ENCODE measurements at regions not wholly inside any gene's neighbourhood (a gene's known extent, or its start where the extent isn't known, plus 50 kb on each side); places are given as distances from the start of the nearest gene placed in this dataset.

GRCh38 chr11:13090228-13090708 is 81.2 kb downstream of the RASSF10 start:
- H4K20me1 ChIP-seq (replicated peaks; ENCODE audit: control insufficient read depth, insufficient read depth, low read length): no peaks in the 10 kb centered on the region
- ChIA-PET CTCF (ENCODE audit: low intra/inter-chr PET ratio) (no interaction called here), POLR2A (interaction anchor here (0.6 to 1.1 kb wide), 4 partner anchors 11 to 29 kb away, joined by 3 to 13 read pairs (median 6); no protein-coding TSS in a partner anchor)
- H3K9me3 ChIP-seq (replicated peaks; ENCODE audit: control insufficient read depth, insufficient read depth, low read depth, low read length): peaks cover 13% of the 10 kb centered on the region; the same call in 1 of the 2 replicates
- 0% methylated on average over 2 of the region's 2 CpGs for WGBS (ENCODE audit: insufficient coverage, low coverage, missing lambda C conversion rate)
- no peaks in the 10 kb centered on the region for H3K9me1 ChIP-seq (ENCODE audit: control insufficient read depth, insufficient read depth, low read length)
- H3K27me3 ChIP-seq (ENCODE audit: control insufficient read depth in 2 of 2, insufficient read depth in 2 of 2, low read length in 2 of 2): no peaks in the 10 kb centered on the region
- no TSS peak for BruUV-seq (replicated peaks)
- peaks cover 4 to 18% of the 10 kb centered on the region in 2 experiments; a peak in 3 of 5 replicates for H3K4me1 ChIP-seq (replicated peaks in 1 of 2; ENCODE audit: control insufficient read depth in 2 of 2, insufficient read depth in 2 of 2, low read length in 2 of 2)
- H3K36me3 ChIP-seq (ENCODE audit: control insufficient read depth, insufficient read depth, low read length): 0 out of 3 replicates have a peak, but pooled peaks cover 3% of the 10 kb centered on the region
- intact Hi-C loops (cut with micrococcal nuclease): loop anchor here (1.0 kb wide), 1 partner anchor 15 kb away; no protein-coding TSS in a partner anchor
- FAIRE-seq: peak; percentile 97
- peak overlapping the region; percentile 29 to 50; a peak in 2 of 4 replicates for H3K9ac ChIP-seq (ENCODE audit: insufficient read depth in 1 of 2, low read depth in 2 of 2, low read length in 2 of 2)
- no peak overlapping the region for H3K4me3 ChIP-seq
- in situ Hi-C loops (cut with MboI): no loop called here
- peak overlapping the region; percentile 68 for H3K27ac ChIP-seq (ENCODE audit: extremely low read depth, low read depth, low read length)
- H2AFZ ChIP-seq (ENCODE audit: low read depth, low read length): peak overlapping the region; percentile 85
- H3K79me2 ChIP-seq (ENCODE audit: control insufficient read depth, insufficient read depth, low read length): no peaks in the 10 kb centered on the region
- DNase-seq (ENCODE audit: extremely low read depth in 1 of 4, low spot score in 3 of 4): peak; percentile 56 to 94 (median 72)
- peak overlapping the region; percentile 81 for H3K4me2 ChIP-seq (ENCODE audit: insufficient read depth, low read length)
- peak; percentile 98 for ATAC-seq
- TF ChIP-seq LEF1 (IDR thresholded peaks at IDR 0.05) (peak; percentile 75; the same call in 1 of the 2 replicates), TRIM24 (IDR thresholded peaks at IDR 0.05) (peak; percentile 66 to 74), PRDM10 (IDR thresholded peaks at IDR 0.05; ENCODE audit: partially characterized antibody) (peak; percentile 64), ATF1 (CRISPR knock-in tag; IDR thresholded peaks at IDR 0.05) (no peak), ATF1 (tag; IDR thresholded peaks at IDR 0.05) (peak; percentile 41; the same call in 1 of the 2 replicates), NCOR1 (IDR thresholded peaks at IDR 0.05) (peak; percentile 81), ZSCAN29 (IDR thresholded peaks at IDR 0.05) (peak; percentile 63; the same call in 1 of the 2 replicates), SMARCC2 (IDR thresholded peaks at IDR 0.05; ENCODE audit: low read depth) (0 out of 2 replicates have a peak, but pooled peaks have one; percentile 47), AFF1 (IDR thresholded peaks at IDR 0.05; ENCODE audit: low read depth in 1 of 2, partially characterized antibody in 2 of 2) (peak in 1 of 2 experiments; percentile 40), MTA1 (IDR thresholded peaks at IDR 0.05; ENCODE audit: borderline replicate concordance) (peak; percentile 62; the same call in 1 of the 2 replicates), EHMT2 (IDR thresholded peaks at IDR 0.05) (peak; percentile 57; the same call in 1 of the 2 replicates), LCOR (CRISPR knock-in tag; IDR thresholded peaks at IDR 0.05) (peak; percentile 37; the same call in 1 of the 2 replicates), DPF2 (IDR thresholded peaks at IDR 0.05) (peak; percentile 91), ZEB2 (IDR thresholded peaks at IDR 0.05) (peak; percentile 94), PHB2 (IDR thresholded peaks at IDR 0.05; ENCODE audit: low read depth) (peak; percentile 52; the same call in 1 of the 2 replicates), STAT5A (IDR thresholded peaks at IDR 0.05; ENCODE audit: borderline replicate concordance, low read length) (peak; percentile 92), NR4A1 (CRISPR knock-in tag; IDR thresholded peaks at IDR 0.05) (no peak), NR4A1 (tag; IDR thresholded peaks at IDR 0.05) (0 out of 2 replicates have a peak, but pooled peaks have one; percentile 25), ARID1B (IDR thresholded peaks at IDR 0.05) (peak; percentile 94)
